ENCODE measurements at regions not wholly inside any gene's neighbourhood (a gene's known extent, or its start where the extent isn't known, plus 50 kb on each side); places are given as distances from the start of the nearest gene placed in this dataset.

- TF ChIP-seq MAX (IDR thresholded peaks at IDR 0.05) (no peak), NFIC (IDR thresholded peaks at IDR 0.05) (no peak), EP300 (IDR thresholded peaks at IDR 0.05; ENCODE audit: borderline replicate concordance) (no peak), TCF12 (IDR thresholded peaks at IDR 0.05; ENCODE audit: low read depth) (no peak)
Measured at GRCh38 chr12:107558816-107559382, 126.7 kb upstream of the PWP1 start.

All from Ishikawa (cell line).